ENCODE measurements at regions not wholly inside any gene's neighbourhood (a gene's known extent, or its start where the extent isn't known, plus 50 kb on each side); places are given as distances from the start of the nearest gene placed in this dataset.
"Not testable (repeated sequence)": the region's sequence is repeated elsewhere in the genome, so short reads cannot be mapped to it uniquely, and the experiment has no call there.

DNA sequence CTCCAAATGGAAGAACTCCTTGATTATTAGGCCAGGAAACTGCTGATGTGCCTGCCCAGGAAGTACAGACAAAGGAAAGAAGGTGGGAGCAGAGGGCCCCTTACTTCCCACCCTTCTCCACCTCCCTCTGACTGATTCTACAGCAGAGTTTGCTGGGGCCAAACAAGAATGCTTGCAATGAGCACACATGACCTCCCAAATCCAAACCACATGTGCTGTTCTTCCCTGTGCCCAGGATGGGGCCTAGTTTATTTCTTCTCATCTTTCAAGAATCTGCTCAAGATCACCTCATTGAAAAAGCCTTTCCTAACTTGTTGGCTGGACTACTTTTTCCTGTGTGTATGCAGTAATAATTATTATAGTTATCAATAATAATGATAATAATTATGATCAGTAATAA is 286.1 kb downstream of the RAB38 start:
- Histone ChIP-seq H3K27me3 (ENCODE audit: low read length) (no peaks in the 10 kb centered on the region), H3K9me3 (ENCODE audit: low read length) (no peaks in the 10 kb centered on the region), H3K27ac (ENCODE audit: low read length) (no peak overlapping the region), H3K4me2 (ENCODE audit: low read length) (no peak overlapping the region), H3K4me1 (ENCODE audit: insufficient read depth, low read length) (no peaks in the 10 kb centered on the region), H2AFZ (ENCODE audit: low read length) (no peak overlapping the region), H3K79me2 (ENCODE audit: low read length) (no peaks in the 10 kb centered on the region), H3K36me3 (ENCODE audit: low read depth, low read length) (no peaks in the 10 kb centered on the region), H3K9ac (ENCODE audit: low read length) (no peak overlapping the region), H3K9me2 (replicated peaks; ENCODE audit: low read length) (no peaks in the 10 kb centered on the region), H3F3A (ENCODE audit: low read length, unreplicated experiment) (no peaks in the 10 kb centered on the region), H3K4me3 (ENCODE audit: low read length) (no peak overlapping the region), H4K20me1 (ENCODE audit: low read length) (no peaks in the 10 kb centered on the region)
- CTCF ChIA-PET: no interaction called here
- ATAC-seq (no peak), DNase-seq (no peak)
- POLR2A ChIA-PET (ENCODE audit: unreplicated experiment): no interaction called here
- TF ChIP-seq, protein P1, sequence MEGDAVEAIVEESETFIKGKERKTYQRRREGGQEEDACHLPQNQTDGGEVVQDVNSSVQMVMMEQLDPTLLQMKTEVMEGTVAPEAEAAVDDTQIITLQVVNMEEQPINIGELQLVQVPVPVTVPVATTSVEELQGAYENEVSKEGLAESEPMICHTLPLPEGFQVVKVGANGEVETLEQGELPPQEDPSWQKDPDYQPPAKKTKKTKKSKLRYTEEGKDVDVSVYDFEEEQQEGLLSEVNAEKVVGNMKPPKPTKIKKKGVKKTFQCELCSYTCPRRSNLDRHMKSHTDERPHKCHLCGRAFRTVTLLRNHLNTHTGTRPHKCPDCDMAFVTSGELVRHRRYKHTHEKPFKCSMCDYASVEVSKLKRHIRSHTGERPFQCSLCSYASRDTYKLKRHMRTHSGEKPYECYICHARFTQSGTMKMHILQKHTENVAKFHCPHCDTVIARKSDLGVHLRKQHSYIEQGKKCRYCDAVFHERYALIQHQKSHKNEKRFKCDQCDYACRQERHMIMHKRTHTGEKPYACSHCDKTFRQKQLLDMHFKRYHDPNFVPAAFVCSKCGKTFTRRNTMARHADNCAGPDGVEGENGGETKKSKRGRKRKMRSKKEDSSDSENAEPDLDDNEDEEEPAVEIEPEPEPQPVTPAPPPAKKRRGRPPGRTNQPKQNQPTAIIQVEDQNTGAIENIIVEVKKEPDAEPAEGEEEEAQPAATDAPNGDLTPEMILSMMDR (conservative IDR thresholded peaks at IDR 0.05; ENCODE audit: low read depth, low read length): no peak
- TF ChIP-seq EZH2phosphoT487 (IDR thresholded peaks at IDR 0.05; ENCODE audit: borderline replicate concordance, low read length): no peak
- no peak for TF ChIP-seq EZH2 (IDR thresholded peaks at IDR 0.05; ENCODE audit: low read length, unreplicated experiment)
- no TSS peak for BruUV-seq (replicated peaks)
- intact Hi-C loops (cut with micrococcal nuclease): no loop called here

DNA sequence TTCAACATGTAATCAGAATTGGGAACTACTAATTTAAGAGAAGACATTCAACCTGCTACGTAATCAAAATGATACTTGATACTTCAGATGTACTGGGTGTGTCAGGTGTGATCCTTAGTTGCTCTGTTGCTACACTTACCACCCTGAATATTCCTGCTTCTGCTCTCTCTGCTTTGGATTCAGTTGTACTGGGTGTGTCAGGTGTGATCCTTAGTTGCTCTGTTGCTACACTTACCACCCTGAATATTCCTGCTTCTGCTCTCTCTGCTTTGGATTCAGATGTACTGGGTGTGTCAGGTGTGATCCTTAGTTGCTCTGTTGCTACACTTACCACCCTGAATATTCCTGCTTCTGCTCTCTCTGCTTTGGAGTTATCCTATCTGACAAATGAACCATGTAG is 290.2 kb downstream of the RAB38 start:
- CTCF ChIA-PET; POLR2A ChIA-PET (ENCODE audit: unreplicated experiment); DNase-seq; H3K27me3 ChIP-seq (ENCODE audit: low read length); H3K36me3 ChIP-seq (ENCODE audit: low read depth, low read length); H4K20me1 ChIP-seq (ENCODE audit: low read length); ATAC-seq; BruUV-seq (replicated peaks); H3K4me2 ChIP-seq (ENCODE audit: low read length); H3F3A ChIP-seq (ENCODE audit: low read length, unreplicated experiment); H3K9me2 ChIP-seq (replicated peaks; ENCODE audit: low read length); H3K9me3 ChIP-seq (ENCODE audit: low read length); H3K4me1 ChIP-seq (ENCODE audit: insufficient read depth, low read length); H3K27ac ChIP-seq (ENCODE audit: low read length); H3K4me3 ChIP-seq (ENCODE audit: low read length); intact Hi-C loops (cut with micrococcal nuclease); H3K79me2 ChIP-seq (ENCODE audit: low read length); H2AFZ ChIP-seq (ENCODE audit: low read length); H3K9ac ChIP-seq (ENCODE audit: low read length): not testable (repeated sequence)

DNA sequence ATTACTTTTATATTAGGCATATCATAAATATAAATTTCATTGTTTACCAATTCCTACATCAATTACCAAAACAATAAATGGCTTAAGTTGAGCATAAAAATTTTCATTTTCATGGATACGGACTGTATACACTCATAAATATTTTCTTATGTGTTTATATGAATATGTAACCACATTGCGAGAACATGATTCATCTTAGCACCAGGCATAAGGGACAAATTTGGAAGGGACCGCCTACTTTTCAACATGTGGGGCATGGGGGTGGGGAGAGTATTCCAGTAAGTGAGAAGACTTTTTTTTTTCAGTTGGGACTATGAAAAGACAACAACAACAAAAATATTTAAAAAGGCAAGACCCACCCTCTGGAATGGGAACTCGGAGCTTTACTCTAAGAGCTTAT is 296.1 kb downstream of the RAB38 start:
- Histone ChIP-seq H3F3A (ENCODE audit: low read length, unreplicated experiment) (no peaks in the 10 kb centered on the region), H3K36me3 (ENCODE audit: low read depth, low read length) (no peaks in the 10 kb centered on the region), H3K79me2 (ENCODE audit: low read length) (no peaks in the 10 kb centered on the region), H3K9me3 (ENCODE audit: low read length) (no peaks in the 10 kb centered on the region), H2AFZ (ENCODE audit: low read length) (0 out of 2 replicates have a peak overlapping the region, but pooled peaks have one; percentile 13), H3K4me3 (ENCODE audit: low read length) (no peak overlapping the region), H3K4me1 (ENCODE audit: insufficient read depth, low read length) (peaks cover 13% of the 10 kb centered on the region), H3K9me2 (replicated peaks; ENCODE audit: low read length) (no peaks in the 10 kb centered on the region), H3K27me3 (ENCODE audit: low read length) (no peaks in the 10 kb centered on the region), H4K20me1 (ENCODE audit: low read length) (no peaks in the 10 kb centered on the region), H3K27ac (ENCODE audit: low read length) (no peak overlapping the region; the same call in 1 of the 2 replicates), H3K9ac (ENCODE audit: low read length) (peak overlapping the region; percentile 14; the same call in 1 of the 2 replicates), H3K4me2 (ENCODE audit: low read length) (peak overlapping the region; percentile 42)
- POLR2A ChIA-PET (ENCODE audit: unreplicated experiment): no interaction called here
- no TSS peak for BruUV-seq (replicated peaks)
- CTCF ChIA-PET: interaction anchor here (0.5 to 2.0 kb wide), 13 partner anchors 18 to 1008 kb away, joined by 3 to 18 read pairs (median 4); no protein-coding TSS in a partner anchor
- intact Hi-C loops (cut with micrococcal nuclease): loop anchor here (1.0 to 10.0 kb wide), 8 partner anchors 48 to 524 kb away; partner anchors contain the start of gene CTSC
- peak; percentile 63 for DNase-seq
- TF ChIP-seq EZH2phosphoT487 (IDR thresholded peaks at IDR 0.05; ENCODE audit: borderline replicate concordance, low read length) (no peak), EZH2 (IDR thresholded peaks at IDR 0.05; ENCODE audit: low read length, unreplicated experiment) (no peak)
- TF ChIP-seq, protein P1 (conservative IDR thresholded peaks at IDR 0.05; ENCODE audit: low read depth, low read length): no peak
- peak; percentile 83 for ATAC-seq

Measured in PC-3 (cell line).